ENCODE measurements at regions not wholly inside any gene's neighbourhood (a gene's known extent, or its start where the extent isn't known, plus 50 kb on each side); places are given as distances from the start of the nearest gene placed in this dataset.

DNA sequence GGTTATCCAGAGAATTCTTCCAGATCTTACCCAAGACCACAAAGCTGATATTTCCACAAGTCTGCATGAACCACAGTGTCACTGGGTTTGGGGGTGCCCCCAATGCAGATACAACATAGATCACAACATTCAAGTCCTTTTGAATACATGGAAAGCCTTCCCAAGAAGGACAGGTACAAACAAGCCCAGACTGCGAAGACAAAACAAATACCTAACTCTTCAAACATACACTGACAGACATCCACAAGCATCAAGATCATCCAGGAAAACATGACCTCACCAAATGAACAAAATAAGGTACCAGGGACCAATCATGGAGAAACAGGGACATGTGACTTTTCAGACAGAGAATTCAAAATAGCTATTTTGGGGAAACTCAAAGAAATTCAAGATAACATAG, 93.1 kb downstream of the MDH1 start:
- TF ChIP-seq GATA2 (IDR thresholded peaks at IDR 0.05; ENCODE audit: low read depth, low read length): no peak
- TF ChIP-seq GATA3 (IDR thresholded peaks at IDR 0.05; ENCODE audit: low read depth, low read length): no peak
